Stimulated activated naive B cell treated with anti-CD40 and anti-IgM and Interleukin-4, amounts not matched to agents 10 μg/mL and 1 μg/mL and 100 μg/mL, for 72 hours (primary cell): ENCODE measurements at regions not wholly inside any gene's neighbourhood (a gene's known extent, or its start where the extent isn't known, plus 50 kb on each side); places are given as distances from the start of the nearest gene placed in this dataset.
"Not testable (repeated sequence)": the region's sequence is repeated elsewhere in the genome, so short reads cannot be mapped to it uniquely, and the experiment has no call there.

Source experiments
- ATAC-seq, 2 donors: fragments of 150-1000 bp; cut with Tn5 transposase; replicated peaks; 2 replicates each; pipeline ENCODE4 v1.10.0; 2021; ENCODE audit warnings: moderate library complexity in 1 of 2
- DNase-seq: peaks from one replicate; pipeline ENCODE4 v3.0.0; 2021
- H3K27ac Mint-ChIP-seq: one replicate; pipeline ENCODE4 v1.8.0; 2022; ENCODE audit warnings: mild to moderate bottlenecking, mixed read lengths
- H3K27me3 Mint-ChIP-seq, 2 donors: one replicate each; pipeline ENCODE4 v1.8.0; 2022; ENCODE audit warnings: mixed read lengths in 2 of 2
- H3K36me3 Mint-ChIP-seq, 2 donors: one replicate each; pipeline ENCODE4 v1.8.0; 2022; ENCODE audit warnings: mixed read lengths in 2 of 2, mild to moderate bottlenecking in 1 of 2
- H3K4me1 Mint-ChIP-seq, 2 donors: one replicate each; pipeline ENCODE4 v1.8.0; 2022; ENCODE audit warnings: mixed read lengths in 2 of 2, mild to moderate bottlenecking in 1 of 2
- H3K4me3 Mint-ChIP-seq, 2 donors: one replicate each; pipeline ENCODE4 v1.8.0; 2022; ENCODE audit warnings: mild to moderate bottlenecking in 2 of 2, mixed read lengths in 2 of 2, moderate library complexity in 1 of 2
- H3K9me3 Mint-ChIP-seq, 2 donors: one replicate each; pipeline ENCODE4 v1.8.0; 2022; ENCODE audit warnings: mixed read lengths in 2 of 2, mild to moderate bottlenecking in 1 of 2

GRCh38 chr4:137968956-137969678 is 273.0 kb downstream of the SLC7A11 start:
- Mint-ChIP-seq H3K36me3 (no peaks in the 10 kb centered on the region), H3K27ac (no peak overlapping the region), H3K4me3 (no peak overlapping the region), H3K27me3 (no peaks in the 10 kb centered on the region), H3K4me1 (no peaks in the 10 kb centered on the region), H3K9me3 (peaks cover 0 to 7% of the 10 kb centered on the region in 2 donors)
- ATAC-seq (no peak), DNase-seq (no peak)

DNA sequence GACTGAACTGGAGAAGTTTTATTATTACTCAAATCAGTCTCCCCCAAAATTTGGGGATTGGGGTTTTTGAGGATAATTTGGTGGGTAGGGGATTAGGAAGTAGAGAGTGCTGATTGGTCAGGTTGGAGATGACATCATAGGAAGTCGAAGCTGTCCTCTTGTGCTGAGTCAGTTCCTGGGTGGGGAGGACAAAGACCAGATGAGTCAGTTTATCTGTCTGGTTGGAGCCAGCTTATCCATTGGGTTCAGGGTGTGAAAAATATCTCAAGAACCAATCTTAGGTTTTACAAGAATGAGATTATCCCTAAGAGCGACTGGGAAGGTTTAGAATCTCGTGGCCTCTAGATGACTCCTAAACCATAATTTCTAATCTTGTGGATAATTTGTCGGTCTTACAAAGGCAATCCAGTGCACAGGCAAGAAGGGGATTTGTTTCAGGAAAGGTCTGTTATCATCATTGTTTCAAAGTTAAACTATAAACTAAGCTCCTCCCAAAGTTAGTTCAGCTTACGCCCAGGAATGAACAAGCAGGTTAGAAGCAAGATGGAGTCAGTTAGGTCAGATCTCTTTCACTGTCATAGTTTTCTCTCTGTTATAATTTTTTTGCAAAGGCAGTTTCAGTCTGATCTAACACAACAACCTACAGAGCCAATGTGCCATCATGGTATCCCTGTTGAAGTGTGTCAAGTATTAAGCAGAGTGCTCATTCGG is 274.5 kb downstream of the SLC7A11 start:
- no peak overlapping the region for H3K4me3 Mint-ChIP-seq
- no peak overlapping the region for H3K27ac Mint-ChIP-seq
- H3K36me3 Mint-ChIP-seq, result no peaks in the 10 kb centered on the region
- no peaks in the 10 kb centered on the region for H3K27me3 Mint-ChIP-seq
- H3K9me3 Mint-ChIP-seq, result peaks cover 0 to 7% of the 10 kb centered on the region in 2 donors
- DNase-seq (no peak), ATAC-seq (no peak)
- no peaks in the 10 kb centered on the region for H3K4me1 Mint-ChIP-seq

DNA sequence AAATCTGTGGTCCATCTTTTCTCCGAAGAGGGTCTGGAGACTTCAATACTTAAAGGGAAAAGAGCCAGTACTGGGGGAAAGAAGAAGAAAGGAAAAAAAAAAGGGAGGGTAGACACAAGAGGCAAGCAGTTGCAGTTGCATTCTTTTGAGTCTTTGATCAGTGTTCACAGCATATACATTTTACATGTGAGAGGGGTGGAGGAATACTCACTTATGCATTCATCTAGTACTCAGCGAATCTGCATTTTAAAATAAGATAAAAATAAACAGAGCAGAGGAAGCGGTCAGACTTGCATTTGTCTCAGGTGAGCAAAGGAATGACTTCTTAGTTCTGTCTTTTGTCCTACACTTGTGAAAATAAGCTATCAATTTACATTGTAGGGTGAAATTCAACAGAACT is 275.6 kb downstream of the SLC7A11 start:
- Mint-ChIP-seq H3K36me3 (no peaks in the 10 kb centered on the region), H3K27me3 (no peaks in the 10 kb centered on the region), H3K4me1 (no peaks in the 10 kb centered on the region)

GRCh38 chr4:137961051-137961438 is 281.1 kb downstream of the SLC7A11 start:
- peaks cover 0 to 1% of the 10 kb centered on the region in 2 donors for H3K9me3 Mint-ChIP-seq
- ATAC-seq, result no peak

More for the DNA sequence above, 275.6 kb downstream of the SLC7A11 start:
- Mint-ChIP-seq H3K27ac (no peak overlapping the region), H3K4me3 (no peak overlapping the region), H3K9me3 (peaks cover 0 to 5% of the 10 kb centered on the region in 2 donors)
- no peak for DNase-seq
- ATAC-seq, result no peak

GRCh38 chr4:137960371-137961050 is 281.6 kb downstream of the SLC7A11 start:
- Mint-ChIP-seq H3K9me3 (no peaks in the 10 kb centered on the region), H3K4me1 (no peaks in the 10 kb centered on the region), H3K27ac (no peak overlapping the region), H3K36me3 (no peaks in the 10 kb centered on the region), H3K27me3 (no peaks in the 10 kb centered on the region), H3K4me3 (no peak overlapping the region)
- ATAC-seq (no peak), DNase-seq (no peak)

More at GRCh38 chr4:137961051-137961438, 281.1 kb downstream of the SLC7A11 start:
- no peaks in the 10 kb centered on the region for H3K4me1 Mint-ChIP-seq
- no peak overlapping the region for H3K4me3 Mint-ChIP-seq
- DNase-seq, result no peak
- no peak overlapping the region for H3K27ac Mint-ChIP-seq
- H3K27me3 Mint-ChIP-seq, result no peaks in the 10 kb centered on the region
- no peaks in the 10 kb centered on the region for H3K36me3 Mint-ChIP-seq

- Mint-ChIP-seq H3K36me3 (no peaks in the 10 kb centered on the region), H3K27me3 (no peaks in the 10 kb centered on the region), H3K27ac (no peak overlapping the region), H3K4me3 (no peak overlapping the region), H3K4me1 (no peaks in the 10 kb centered on the region), H3K9me3 (no peaks in the 10 kb centered on the region)
- ATAC-seq (no peak), DNase-seq (no peak)
Observed at GRCh38 chr4:137957806-137958205, 284.3 kb downstream of the SLC7A11 start.

GRCh38 chr4:137956256-137956655 is 285.9 kb downstream of the SLC7A11 start:
- Mint-ChIP-seq H3K4me3 (no peak overlapping the region), H3K27me3 (no peaks in the 10 kb centered on the region), H3K36me3 (no peaks in the 10 kb centered on the region), H3K9me3 (no peaks in the 10 kb centered on the region), H3K4me1 (no peaks in the 10 kb centered on the region), H3K27ac (no peak overlapping the region)
- ATAC-seq, result no peak
- DNase-seq, result no peak

GRCh38 chr4:137955595-137955994 is 286.6 kb downstream of the SLC7A11 start:
- DNase-seq (no peak), ATAC-seq (no peak)
- Mint-ChIP-seq H3K27me3 (no peaks in the 10 kb centered on the region), H3K36me3 (no peaks in the 10 kb centered on the region), H3K4me1 (no peaks in the 10 kb centered on the region), H3K4me3 (no peak overlapping the region), H3K27ac (no peak overlapping the region), H3K9me3 (no peaks in the 10 kb centered on the region)

DNA sequence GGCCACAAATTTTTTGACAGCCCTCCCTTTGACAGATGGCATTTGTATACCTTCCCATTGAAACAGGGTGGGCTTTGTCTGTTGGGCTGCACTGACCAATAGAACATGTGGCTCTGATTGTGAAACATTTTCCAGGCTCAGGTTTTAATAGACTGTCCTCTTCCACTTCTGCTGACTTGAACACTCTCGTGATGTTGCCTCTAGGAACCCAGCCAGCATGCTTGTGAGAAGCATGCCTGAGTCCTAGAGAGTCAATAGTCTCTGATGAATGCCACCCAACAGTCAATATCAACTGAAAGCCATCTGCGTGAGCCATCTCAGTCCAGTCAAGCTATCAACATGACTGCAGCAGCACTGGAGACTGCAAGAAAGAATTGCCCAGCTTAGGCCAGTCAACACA is 290.0 kb downstream of the SLC7A11 start:
- ATAC-seq (no peak), DNase-seq (no peak)
- Mint-ChIP-seq H3K4me1 (no peaks in the 10 kb centered on the region), H3K27me3 (no peaks in the 10 kb centered on the region), H3K36me3 (no peaks in the 10 kb centered on the region), H3K9me3 (peaks cover 0 to 5% of the 10 kb centered on the region in 2 donors), H3K4me3 (no peak overlapping the region), H3K27ac (no peak overlapping the region)

- ATAC-seq (no peak), DNase-seq (no peak)
- Mint-ChIP-seq H3K27ac (no peak overlapping the region), H3K4me3 (no peak overlapping the region), H3K4me1 (no peaks in the 10 kb centered on the region), H3K36me3 (no peaks in the 10 kb centered on the region), H3K27me3 (no peaks in the 10 kb centered on the region), H3K9me3 (peaks cover 0 to 5% of the 10 kb centered on the region in 2 donors)
Observed at GRCh38 chr4:137950286-137950685, 291.9 kb downstream of the SLC7A11 start.

- H3K4me1 Mint-ChIP-seq, result no peaks in the 10 kb centered on the region
- H3K9me3 Mint-ChIP-seq, result peaks cover 0 to 5% of the 10 kb centered on the region in 2 donors
- H3K27ac Mint-ChIP-seq, result no peak overlapping the region
- no peaks in the 10 kb centered on the region for H3K36me3 Mint-ChIP-seq
- DNase-seq (no peak), ATAC-seq (no peak)
- H3K4me3 Mint-ChIP-seq, result no peak overlapping the region
- no peaks in the 10 kb centered on the region for H3K27me3 Mint-ChIP-seq
Observed at GRCh38 chr4:137949746-137950145, 292.4 kb downstream of the SLC7A11 start.

- DNase-seq (no peak), ATAC-seq (no peak)
- no peaks in the 10 kb centered on the region for H3K36me3 Mint-ChIP-seq
- no peak overlapping the region for H3K4me3 Mint-ChIP-seq
- H3K27me3 Mint-ChIP-seq, result no peaks in the 10 kb centered on the region
- H3K27ac Mint-ChIP-seq, result no peak overlapping the region
- peaks cover 0 to 8% of the 10 kb centered on the region in 2 donors for H3K9me3 Mint-ChIP-seq
- no peaks in the 10 kb centered on the region for H3K4me1 Mint-ChIP-seq
Observed at GRCh38 chr4:137946453-137947174, 295.5 kb downstream of the SLC7A11 start.

- H3K4me3 Mint-ChIP-seq, H3K27me3 Mint-ChIP-seq, H3K4me1 Mint-ChIP-seq, H3K9me3 Mint-ChIP-seq, H3K27ac Mint-ChIP-seq, H3K36me3 Mint-ChIP-seq, ATAC-seq, DNase-seq: not testable (repeated sequence)
Observed at GRCh38 chr4:137942815-137943214, 299.3 kb downstream of the SLC7A11 start.

DNA sequence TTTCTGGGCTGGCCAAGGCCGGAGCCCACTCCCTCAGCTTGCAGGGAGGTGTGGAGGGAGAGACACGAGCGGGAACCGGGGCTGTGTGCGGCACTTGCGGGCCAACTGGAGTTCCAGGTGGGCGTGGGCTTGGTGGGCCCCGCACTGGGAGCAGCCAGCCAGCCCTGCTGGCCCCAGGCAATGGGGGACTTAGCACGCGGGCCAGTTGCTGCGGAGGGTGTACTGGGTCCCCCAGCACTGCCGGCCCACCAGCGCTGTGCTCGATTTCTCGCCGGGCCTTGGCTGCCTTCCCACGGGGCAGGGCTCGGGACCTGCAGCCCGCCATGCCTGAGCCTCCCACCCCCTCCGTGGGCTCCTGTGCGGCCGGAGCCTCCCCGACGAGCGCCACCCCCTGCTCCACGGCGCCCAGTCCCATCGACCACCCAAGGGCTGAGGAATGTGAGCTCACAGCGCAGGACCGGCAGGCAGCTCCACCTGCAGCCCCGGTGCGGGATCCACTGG is 300.1 kb downstream of the SLC7A11 start:
- not testable (repeated sequence) for H3K4me3 Mint-ChIP-seq, ATAC-seq, H3K27me3 Mint-ChIP-seq, H3K27ac Mint-ChIP-seq, DNase-seq, H3K36me3 Mint-ChIP-seq, H3K9me3 Mint-ChIP-seq, H3K4me1 Mint-ChIP-seq
